Neural cell (in vitro differentiated cells): ENCODE measurements at regions not wholly inside any gene's neighbourhood (a gene's known extent, or its start where the extent isn't known, plus 50 kb on each side); places are given as distances from the start of the nearest gene placed in this dataset.

Experiments
- H2AFZ ChIP-seq: fragments of 200-600, 300-800 bp; sonication (generic), shearing (Covaris generic); 2 replicates; pipeline ENCODE4 v1.6.0; 2014; ENCODE audit warnings: low read depth, mild to moderate bottlenecking, antibody characterized with exemption, low read length, moderate library complexity
- H3F3A ChIP-seq: fragments of 200-600 bp; shearing (Covaris generic); 2 replicates; pipeline ENCODE4 v1.6.1; 2016; ENCODE audit warnings: mild to moderate bottlenecking, moderate library complexity, mixed read lengths, antibody characterized with exemption, low read length; ENCODE audit not compliant: insufficient read depth, poor library complexity, severe bottlenecking
- H3K27ac ChIP-seq: fragments of 200-600, 300-800 bp; sonication (generic), shearing (Covaris generic); 2 replicates; pipeline ENCODE4 v1.5.1; 2014; ENCODE audit warnings: mild to moderate bottlenecking, low read length, moderate library complexity
- H3K27me3 ChIP-seq: fragments of 300-800, 200-600 bp; sonication (generic), shearing (Covaris generic); 2 replicates; pipeline ENCODE4 v1.6.0; 2014; ENCODE audit warnings: mild to moderate bottlenecking, low read depth, low read length, moderate library complexity; ENCODE audit not compliant: insufficient read depth
- H3K36me3 ChIP-seq: fragments of 300-800, 200-600 bp; sonication (generic), shearing (Covaris generic); 2 replicates; pipeline ENCODE4 v1.5.1; 2014; ENCODE audit warnings: mild to moderate bottlenecking, antibody characterized with exemption, low read length, moderate library complexity; ENCODE audit not compliant: insufficient read depth
- H3K4me2 ChIP-seq: fragments of 300-800, 200-600 bp; sonication (generic), shearing (Covaris generic); 2 replicates; pipeline ENCODE4 v1.6.0; 2014; ENCODE audit warnings: mild to moderate bottlenecking, low read length
- H3K4me3 ChIP-seq: fragments of 300-800, 200-600 bp; sonication (generic), shearing (Covaris generic); 2 replicates; pipeline ENCODE4 v1.5.1; 2014; ENCODE audit warnings: mild to moderate bottlenecking, low read length, moderate library complexity
- H3K79me2 ChIP-seq: fragments of 200-600 bp; shearing (Covaris generic); replicated peaks from 2 replicates; pipeline ENCODE4 v1.6.0; 2014; ENCODE audit warnings: mild to moderate bottlenecking, low read length, moderate library complexity; ENCODE audit not compliant: insufficient read depth
- H3K9ac ChIP-seq: fragments of 300-800, 200-600 bp; sonication (generic), shearing (Covaris generic); 2 replicates; pipeline ENCODE4 v1.6.1; 2016; ENCODE audit warnings: mild to moderate bottlenecking, low read length, mixed read lengths
- H3K9me2 ChIP-seq: fragments of 200-600 bp; shearing (Covaris generic); 2 replicates; pipeline ENCODE4 v1.6.1; 2016; ENCODE audit warnings: mild to moderate bottlenecking, low read length, mixed read lengths; ENCODE audit not compliant: insufficient read depth
- H3K9me3 ChIP-seq: fragments of 200-600, 300-800 bp; sonication (generic), shearing (Covaris generic); 2 replicates; pipeline ENCODE4 v1.6.1; 2016; ENCODE audit warnings: mild to moderate bottlenecking, mixed run types, low read length, moderate library complexity, mixed read lengths
- H4K20me1 ChIP-seq: fragments of 200-600 bp; shearing (Covaris generic); 2 replicates; pipeline ENCODE4 v1.6.1; 2016; ENCODE audit warnings: mild to moderate bottlenecking, mixed run types; ENCODE audit not compliant: insufficient read depth
- CTCF ChIP-seq: fragments of 450-650 bp; IDR thresholded peaks from 2 replicates; pipeline ENCODE4 v1.5.1; 2014; ENCODE audit warnings: antibody characterized with exemption, mild to moderate bottlenecking, moderate library complexity; ENCODE audit not compliant: poor library complexity, severe bottlenecking
- EP300 ChIP-seq: fragments of 450-650 bp; conservative IDR thresholded peaks from 2 replicates; pipeline ENCODE4 v1.6.1; 2014; ENCODE audit warnings: antibody characterized with exemption, mild to moderate bottlenecking, moderate library complexity; ENCODE audit not compliant: poor library complexity, severe bottlenecking
- EZH2 ChIP-seq: fragments of 200-600, 300-800 bp; shearing (Covaris generic), sonication (generic); IDR thresholded peaks from 2 replicates; pipeline ENCODE4 v1.6.1; 2014; ENCODE audit warnings: antibody characterized with exemption, low read length, borderline replicate concordance, mild to moderate bottlenecking; ENCODE audit not compliant: insufficient read depth, poor library complexity, severe bottlenecking
- MXI1 ChIP-seq: fragments of 450-650 bp; conservative IDR thresholded peaks from 2 replicates; pipeline ENCODE4 v1.6.1; 2014; ENCODE audit warnings: antibody characterized with exemption, mild to moderate bottlenecking; ENCODE audit not compliant: poor library complexity, severe bottlenecking
- POLR2AphosphoS5 ChIP-seq: IDR thresholded peaks from 2 replicates; pipeline ENCODE4 v1.6.1; 2012
- RAD21 ChIP-seq: fragments of 450-650 bp; conservative IDR thresholded peaks from 2 replicates; pipeline ENCODE4 v1.6.1; 2014; ENCODE audit warnings: antibody characterized with exemption, mild to moderate bottlenecking, moderate library complexity
- SMC3 ChIP-seq: fragments of 450-650 bp; conservative IDR thresholded peaks from 2 replicates; pipeline ENCODE4 v1.6.1; 2014; ENCODE audit warnings: antibody characterized with exemption, mild to moderate bottlenecking, moderate library complexity; ENCODE audit not compliant: poor library complexity
- TAF1 ChIP-seq: IDR thresholded peaks from 2 replicates; pipeline ENCODE4 v1.6.1; 2012; ENCODE audit warnings: low read depth
- TF ChIP-seq, protein P1 (sequence below): IDR thresholded peaks from 2 replicates; pipeline ENCODE4 v1.6.1; 2012; ENCODE audit warnings: borderline replicate concordance

DNA sequence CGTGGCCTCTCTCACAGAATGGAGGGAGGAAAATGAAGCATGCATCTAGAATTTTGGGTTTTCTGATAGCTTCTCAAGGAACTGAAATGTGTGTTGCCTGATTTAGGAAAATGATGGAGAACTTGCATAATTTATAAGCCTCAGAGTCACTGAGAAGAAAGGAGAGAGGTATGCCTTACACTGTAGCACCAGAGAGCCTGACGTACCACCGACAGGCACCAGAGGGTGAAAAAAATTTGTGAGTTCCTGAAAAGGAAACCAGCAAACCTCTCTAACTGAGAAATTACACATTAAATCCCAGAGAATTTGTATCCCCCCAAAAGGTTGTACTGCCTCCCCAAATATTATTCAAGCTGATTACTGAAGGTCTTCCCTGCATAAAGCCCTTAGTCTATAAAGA is 915.3 kb upstream of the SLITRK6 start:
- Histone ChIP-seq H3K9me3 (no peaks in the 10 kb centered on the region), H3K79me2 (no peaks in the 10 kb centered on the region), H3K27me3 (no peaks in the 10 kb centered on the region), H3K9me2 (no peaks in the 10 kb centered on the region), H3F3A (no peaks in the 10 kb centered on the region), H3K9ac (no peak overlapping the region), H3K36me3 (no peaks in the 10 kb centered on the region), H3K4me2 (no peak overlapping the region), H3K27ac (no peak overlapping the region), H3K4me3 (no peak overlapping the region), H4K20me1 (no peaks in the 10 kb centered on the region), H2AFZ (no peak overlapping the region)
- TF ChIP-seq RAD21 (no peak), CTCF (no peak), SMC3 (no peak), EP300 (no peak), POLR2AphosphoS5 (no peak), MXI1 (no peak), TAF1 (no peak), EZH2 (no peak)
- TF ChIP-seq, protein P1, sequence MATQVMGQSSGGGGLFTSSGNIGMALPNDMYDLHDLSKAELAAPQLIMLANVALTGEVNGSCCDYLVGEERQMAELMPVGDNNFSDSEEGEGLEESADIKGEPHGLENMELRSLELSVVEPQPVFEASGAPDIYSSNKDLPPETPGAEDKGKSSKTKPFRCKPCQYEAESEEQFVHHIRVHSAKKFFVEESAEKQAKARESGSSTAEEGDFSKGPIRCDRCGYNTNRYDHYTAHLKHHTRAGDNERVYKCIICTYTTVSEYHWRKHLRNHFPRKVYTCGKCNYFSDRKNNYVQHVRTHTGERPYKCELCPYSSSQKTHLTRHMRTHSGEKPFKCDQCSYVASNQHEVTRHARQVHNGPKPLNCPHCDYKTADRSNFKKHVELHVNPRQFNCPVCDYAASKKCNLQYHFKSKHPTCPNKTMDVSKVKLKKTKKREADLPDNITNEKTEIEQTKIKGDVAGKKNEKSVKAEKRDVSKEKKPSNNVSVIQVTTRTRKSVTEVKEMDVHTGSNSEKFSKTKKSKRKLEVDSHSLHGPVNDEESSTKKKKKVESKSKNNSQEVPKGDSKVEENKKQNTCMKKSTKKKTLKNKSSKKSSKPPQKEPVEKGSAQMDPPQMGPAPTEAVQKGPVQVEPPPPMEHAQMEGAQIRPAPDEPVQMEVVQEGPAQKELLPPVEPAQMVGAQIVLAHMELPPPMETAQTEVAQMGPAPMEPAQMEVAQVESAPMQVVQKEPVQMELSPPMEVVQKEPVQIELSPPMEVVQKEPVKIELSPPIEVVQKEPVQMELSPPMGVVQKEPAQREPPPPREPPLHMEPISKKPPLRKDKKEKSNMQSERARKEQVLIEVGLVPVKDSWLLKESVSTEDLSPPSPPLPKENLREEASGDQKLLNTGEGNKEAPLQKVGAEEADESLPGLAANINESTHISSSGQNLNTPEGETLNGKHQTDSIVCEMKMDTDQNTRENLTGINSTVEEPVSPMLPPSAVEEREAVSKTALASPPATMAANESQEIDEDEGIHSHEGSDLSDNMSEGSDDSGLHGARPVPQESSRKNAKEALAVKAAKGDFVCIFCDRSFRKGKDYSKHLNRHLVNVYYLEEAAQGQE, result no peak

- H2AFZ ChIP-seq, result no peak overlapping the region
These were observed 925.9 kb upstream of the SLITRK6 start for GRCh38 chr13:86725105-86725504.

More at GRCh38 chr13:86725105-86725504, 925.9 kb upstream of the SLITRK6 start:
- Histone ChIP-seq H3K9me3 (no peaks in the 10 kb centered on the region), H3K79me2 (no peaks in the 10 kb centered on the region), H3K4me3 (no peak overlapping the region), H3K36me3 (no peaks in the 10 kb centered on the region), H3K9me2 (no peaks in the 10 kb centered on the region), H4K20me1 (no peaks in the 10 kb centered on the region), H3F3A (no peaks in the 10 kb centered on the region), H3K27me3 (no peaks in the 10 kb centered on the region), H3K27ac (no peak overlapping the region), H3K9ac (no peak overlapping the region), H3K4me2 (no peak overlapping the region)
- TF ChIP-seq EP300 (no peak), MXI1 (no peak), POLR2AphosphoS5 (no peak), RAD21 (no peak), CTCF (no peak), SMC3 (no peak), EZH2 (no peak), TAF1 (no peak)
- TF ChIP-seq, protein P1, result no peak
